CD4-positive, alpha-beta T cell (primary cell): ENCODE measurements at regions not wholly inside any gene's neighbourhood (a gene's known extent, or its start where the extent isn't known, plus 50 kb on each side); places are given as distances from the start of the nearest gene placed in this dataset.
"Not testable (repeated sequence)": the region's sequence is repeated elsewhere in the genome, so short reads cannot be mapped to it uniquely, and the experiment has no call there.

ENCODE experiments used
- ATAC-seq: fragments of 200-7000 bp; cut with Tn5 transposase; one replicate; pipeline ENCODE4 v1.10.0; 2022; ENCODE audit warnings: mild to moderate bottlenecking; ENCODE audit not compliant: poor library complexity
- CTCF ChIA-PET: fragments of 350-600 bp; sonication (Branson Sonifier 250); formaldehyde crosslinking; loops from one replicate; lab custom pipeline; 2021; ENCODE audit warnings: antibody characterized with exemption, inconsistent platforms; lab: Charles Lee
- POLR2A ChIA-PET: fragments of 350-600 bp; sonication (Branson Sonifier 250); formaldehyde crosslinking; loops from one replicate; lab custom pipeline; 2021; ENCODE audit warnings: antibody characterized with exemption, inconsistent platforms; lab: Charles Lee
- DNase-seq, 14 experiments: peaks; one replicate each; pipeline ENCODE4 v3.0.0-alpha.2; 2013 to 2020; ENCODE audit warnings: mixed read lengths in 2 of 14
- H3K27ac ChIP-seq, 2 donors: one replicate each; pipeline versions ENCODE4 v1.5.1 to v1.7.0; 2013; ENCODE audit warnings: low read length in 2 of 2, low read depth in 1 of 2, mild to moderate bottlenecking in 1 of 2
- H3K27me3 ChIP-seq, 2 experiments: 1 replicate in 1 of 2; 2 replicates in 1 of 2; pipeline versions ENCODE4 v1.6.1 to v1.7.0; 2013; ENCODE audit warnings: low read length in 2 of 2, control low read depth in 1 of 2, mild to moderate bottlenecking in 1 of 2, moderate library complexity in 1 of 2; ENCODE audit not compliant: insufficient read depth in 2 of 2, control insufficient read depth in 1 of 2
- H3K36me3 ChIP-seq: one replicate; pipeline ENCODE4 v1.6.1; 2013; ENCODE audit warnings: low read length, control low read depth; ENCODE audit not compliant: insufficient read depth
- H3K4me1 ChIP-seq: one replicate; pipeline ENCODE4 v1.6.1; 2013; ENCODE audit warnings: low read length, control low read depth; ENCODE audit not compliant: insufficient read depth
- H3K4me3 ChIP-seq: one replicate; pipeline ENCODE4 v1.5.1; 2013; ENCODE audit warnings: mild to moderate bottlenecking, low read length, moderate library complexity
- H3K9me3 ChIP-seq, 2 experiments: 1 replicate in 1 of 2; 2 replicates in 1 of 2; pipeline versions ENCODE4 v1.6.1 to v1.7.0; 2013; ENCODE audit warnings: low read length in 2 of 2, mild to moderate bottlenecking in 2 of 2, control low read depth in 1 of 2, moderate library complexity in 1 of 2; ENCODE audit not compliant: control insufficient read depth in 1 of 2, insufficient read depth in 1 of 2
- H3K27ac Mint-ChIP-seq: one replicate; pipeline ENCODE4 v1.8.0; 2020; ENCODE audit warnings: mixed read lengths
- H3K27me3 Mint-ChIP-seq: one replicate; pipeline ENCODE4 v1.8.0; 2021; ENCODE audit warnings: mixed read lengths
- H3K36me3 Mint-ChIP-seq: one replicate; pipeline ENCODE4 v1.8.0; 2021; ENCODE audit warnings: low read depth, mixed read lengths
- H3K4me1 Mint-ChIP-seq: one replicate; pipeline ENCODE4 v1.8.0; 2021; ENCODE audit warnings: low read depth, mixed read lengths
- H3K4me3 Mint-ChIP-seq: one replicate; pipeline ENCODE4 v1.8.0; 2020; ENCODE audit warnings: mild to moderate bottlenecking, mixed read lengths
- H3K9me3 Mint-ChIP-seq: one replicate; pipeline ENCODE4 v1.8.0; 2020; ENCODE audit warnings: mixed read lengths
- CTCF ChIP-seq: fragments of 200-600 bp; IDR thresholded peaks from one replicate; pipeline ENCODE4 v1.8.0; 2022; ENCODE audit warnings: antibody characterized with exemption, mild to moderate bottlenecking
- intact Hi-C, 2 experiments: fragments of 100-400 bp; cut with DNase I in 1 of 2; cut with micrococcal nuclease in 1 of 2; formaldehyde crosslinking; loops; one replicate each; pipeline versions ENCODE4 v1.15.1 to v1.9.0; 2023 to 2025; cut with DNase I, micrococcal nuclease

- H3K4me1 Mint-ChIP-seq = no peaks in the 10 kb centered on the region
- POLR2A ChIA-PET = no interaction called here
Measured at GRCh38 chr16:17038415-17038814, 432.3 kb downstream of the XYLT1 start.

GRCh38 chr16:17049109-17049508, 421.7 kb downstream of the XYLT1 start:
- H3K27me3 Mint-ChIP-seq, H3K36me3 Mint-ChIP-seq, H3K36me3 ChIP-seq, H3K9me3 Mint-ChIP-seq, H3K9me3 ChIP-seq, H3K27ac ChIP-seq, H3K4me1 ChIP-seq, H3K27ac Mint-ChIP-seq, CTCF ChIA-PET, intact Hi-C loops, DNase-seq, POLR2A ChIA-PET, H3K4me3 Mint-ChIP-seq, H3K4me3 ChIP-seq, ATAC-seq, H3K27me3 ChIP-seq, H3K4me1 Mint-ChIP-seq: not testable (repeated sequence)

More at GRCh38 chr16:17038415-17038814, 432.3 kb downstream of the XYLT1 start:
- H3K4me3 ChIP-seq = no peak overlapping the region
- DNase-seq (no peak), ATAC-seq (no peak)
- no peaks in the 10 kb centered on the region for H3K36me3 Mint-ChIP-seq
- no peak for TF ChIP-seq CTCF
- H3K4me1 ChIP-seq = no peaks in the 10 kb centered on the region
- intact Hi-C loops = no loop called here
- CTCF ChIA-PET = no interaction called here
- H3K9me3 ChIP-seq = no peaks in the 10 kb centered on the region
- H3K36me3 ChIP-seq = no peaks in the 10 kb centered on the region
- H3K27me3 Mint-ChIP-seq = no peaks in the 10 kb centered on the region
- H3K27me3 ChIP-seq = no peaks in the 10 kb centered on the region
- no peak overlapping the region for H3K27ac Mint-ChIP-seq
- H3K27ac ChIP-seq = no peak overlapping the region
- peaks cover 3% of the 10 kb centered on the region for H3K9me3 Mint-ChIP-seq
- H3K4me3 Mint-ChIP-seq = no peak overlapping the region

- H3K9me3 Mint-ChIP-seq = peaks cover 6% of the 10 kb centered on the region
- Histone ChIP-seq H3K27me3 (no peaks in the 10 kb centered on the region), H3K36me3 (no peaks in the 10 kb centered on the region), H3K4me3 (no peak overlapping the region), H3K4me1 (no peaks in the 10 kb centered on the region), H3K9me3 (peaks cover 0 to 7% of the 10 kb centered on the region in 2 experiments), H3K27ac (no peak overlapping the region)
- no peak overlapping the region for H3K27ac Mint-ChIP-seq
- no peaks in the 10 kb centered on the region for H3K27me3 Mint-ChIP-seq
- TF ChIP-seq CTCF = no peak
- intact Hi-C loops = no loop called here
- H3K4me1 Mint-ChIP-seq = no peaks in the 10 kb centered on the region
- H3K4me3 Mint-ChIP-seq = no peak overlapping the region
- no peak for ATAC-seq
- POLR2A ChIA-PET = no interaction called here
- no peak for DNase-seq
- H3K36me3 Mint-ChIP-seq = peaks cover 6% of the 10 kb centered on the region
- CTCF ChIA-PET = no interaction called here
Measured at GRCh38 chr16:17050468-17050867, 420.3 kb downstream of the XYLT1 start.
